CD4-positive, alpha-beta T cell (primary cell): ENCODE measurements at regions not wholly inside any gene's neighbourhood (a gene's known extent, or its start where the extent isn't known, plus 50 kb on each side); places are given as distances from the start of the nearest gene placed in this dataset.

ENCODE experiments used
- ATAC-seq: fragments of 200-7000 bp; cut with Tn5 transposase; one replicate; pipeline ENCODE4 v1.10.0; 2022; ENCODE audit warnings: mild to moderate bottlenecking; ENCODE audit not compliant: poor library complexity
- CTCF ChIA-PET: fragments of 350-600 bp; sonication (Branson Sonifier 250); formaldehyde crosslinking; loops from one replicate; lab custom pipeline; 2021; ENCODE audit warnings: antibody characterized with exemption, inconsistent platforms; lab: Charles Lee
- POLR2A ChIA-PET: fragments of 350-600 bp; sonication (Branson Sonifier 250); formaldehyde crosslinking; loops from one replicate; lab custom pipeline; 2021; ENCODE audit warnings: antibody characterized with exemption, inconsistent platforms; lab: Charles Lee
- DNase-seq, 14 experiments: peaks; one replicate each; pipeline ENCODE4 v3.0.0-alpha.2; 2013 to 2020; ENCODE audit warnings: mixed read lengths in 2 of 14
- H3K27ac ChIP-seq, 2 donors: one replicate each; pipeline versions ENCODE4 v1.5.1 to v1.7.0; 2013; ENCODE audit warnings: low read length in 2 of 2, low read depth in 1 of 2, mild to moderate bottlenecking in 1 of 2
- H3K27me3 ChIP-seq, 2 experiments: 1 replicate in 1 of 2; 2 replicates in 1 of 2; pipeline versions ENCODE4 v1.6.1 to v1.7.0; 2013; ENCODE audit warnings: low read length in 2 of 2, control low read depth in 1 of 2, mild to moderate bottlenecking in 1 of 2, moderate library complexity in 1 of 2; ENCODE audit not compliant: insufficient read depth in 2 of 2, control insufficient read depth in 1 of 2
- H3K36me3 ChIP-seq: one replicate; pipeline ENCODE4 v1.6.1; 2013; ENCODE audit warnings: low read length, control low read depth; ENCODE audit not compliant: insufficient read depth
- H3K4me1 ChIP-seq: one replicate; pipeline ENCODE4 v1.6.1; 2013; ENCODE audit warnings: low read length, control low read depth; ENCODE audit not compliant: insufficient read depth
- H3K4me3 ChIP-seq: one replicate; pipeline ENCODE4 v1.5.1; 2013; ENCODE audit warnings: mild to moderate bottlenecking, low read length, moderate library complexity
- H3K9me3 ChIP-seq, 2 experiments: 1 replicate in 1 of 2; 2 replicates in 1 of 2; pipeline versions ENCODE4 v1.6.1 to v1.7.0; 2013; ENCODE audit warnings: low read length in 2 of 2, mild to moderate bottlenecking in 2 of 2, control low read depth in 1 of 2, moderate library complexity in 1 of 2; ENCODE audit not compliant: control insufficient read depth in 1 of 2, insufficient read depth in 1 of 2
- H3K27ac Mint-ChIP-seq: one replicate; pipeline ENCODE4 v1.8.0; 2020; ENCODE audit warnings: mixed read lengths
- H3K27me3 Mint-ChIP-seq: one replicate; pipeline ENCODE4 v1.8.0; 2021; ENCODE audit warnings: mixed read lengths
- H3K36me3 Mint-ChIP-seq: one replicate; pipeline ENCODE4 v1.8.0; 2021; ENCODE audit warnings: low read depth, mixed read lengths
- H3K4me1 Mint-ChIP-seq: one replicate; pipeline ENCODE4 v1.8.0; 2021; ENCODE audit warnings: low read depth, mixed read lengths
- H3K4me3 Mint-ChIP-seq: one replicate; pipeline ENCODE4 v1.8.0; 2020; ENCODE audit warnings: mild to moderate bottlenecking, mixed read lengths
- H3K9me3 Mint-ChIP-seq: one replicate; pipeline ENCODE4 v1.8.0; 2020; ENCODE audit warnings: mixed read lengths
- intact Hi-C, 2 experiments: fragments of 100-400 bp; cut with DNase I in 1 of 2; cut with micrococcal nuclease in 1 of 2; formaldehyde crosslinking; loops; one replicate each; pipeline versions ENCODE4 v1.15.1 to v1.9.0; 2023 to 2025; cut with DNase I, micrococcal nuclease
- TF ChIP-seq, protein P1 (sequence below): fragments of 200-600 bp; IDR thresholded peaks from one replicate; pipeline ENCODE4 v1.8.0; 2022; ENCODE audit warnings: antibody characterized with exemption, mild to moderate bottlenecking

GRCh38 chr12:94793191-94793595 is 142.8 kb upstream of the TMCC3 start:
- CTCF ChIA-PET, result no interaction called here
- intact Hi-C loops, result no loop called here
- TF ChIP-seq, protein P1, sequence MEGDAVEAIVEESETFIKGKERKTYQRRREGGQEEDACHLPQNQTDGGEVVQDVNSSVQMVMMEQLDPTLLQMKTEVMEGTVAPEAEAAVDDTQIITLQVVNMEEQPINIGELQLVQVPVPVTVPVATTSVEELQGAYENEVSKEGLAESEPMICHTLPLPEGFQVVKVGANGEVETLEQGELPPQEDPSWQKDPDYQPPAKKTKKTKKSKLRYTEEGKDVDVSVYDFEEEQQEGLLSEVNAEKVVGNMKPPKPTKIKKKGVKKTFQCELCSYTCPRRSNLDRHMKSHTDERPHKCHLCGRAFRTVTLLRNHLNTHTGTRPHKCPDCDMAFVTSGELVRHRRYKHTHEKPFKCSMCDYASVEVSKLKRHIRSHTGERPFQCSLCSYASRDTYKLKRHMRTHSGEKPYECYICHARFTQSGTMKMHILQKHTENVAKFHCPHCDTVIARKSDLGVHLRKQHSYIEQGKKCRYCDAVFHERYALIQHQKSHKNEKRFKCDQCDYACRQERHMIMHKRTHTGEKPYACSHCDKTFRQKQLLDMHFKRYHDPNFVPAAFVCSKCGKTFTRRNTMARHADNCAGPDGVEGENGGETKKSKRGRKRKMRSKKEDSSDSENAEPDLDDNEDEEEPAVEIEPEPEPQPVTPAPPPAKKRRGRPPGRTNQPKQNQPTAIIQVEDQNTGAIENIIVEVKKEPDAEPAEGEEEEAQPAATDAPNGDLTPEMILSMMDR, result no peak
- DNase-seq, result no peak
- H3K4me3 Mint-ChIP-seq, result no peak overlapping the region
- H3K36me3 ChIP-seq, result no peaks in the 10 kb centered on the region
- H3K27me3 Mint-ChIP-seq, result no peaks in the 10 kb centered on the region
- no peaks in the 10 kb centered on the region for H3K36me3 Mint-ChIP-seq
- no peaks in the 10 kb centered on the region for H3K27me3 ChIP-seq
- no peak for ATAC-seq
- H3K9me3 ChIP-seq, result no peaks in the 10 kb centered on the region
- no peak overlapping the region for H3K4me3 ChIP-seq
- H3K9me3 Mint-ChIP-seq, result no peaks in the 10 kb centered on the region
- H3K27ac Mint-ChIP-seq, result no peak overlapping the region
- H3K27ac ChIP-seq, result no peak overlapping the region
- H3K4me1 Mint-ChIP-seq, result peaks cover 11% of the 10 kb centered on the region
- POLR2A ChIA-PET, result no interaction called here
- H3K4me1 ChIP-seq, result no peaks in the 10 kb centered on the region

- no peak for ATAC-seq
- Mint-ChIP-seq H3K27me3 (no peaks in the 10 kb centered on the region), H3K27ac (no peak overlapping the region), H3K4me1 (peaks cover 11% of the 10 kb centered on the region), H3K4me3 (no peak overlapping the region), H3K36me3 (no peaks in the 10 kb centered on the region), H3K9me3 (no peaks in the 10 kb centered on the region)
- Histone ChIP-seq H3K27me3 (no peaks in the 10 kb centered on the region), H3K4me3 (no peak overlapping the region), H3K9me3 (no peaks in the 10 kb centered on the region), H3K4me1 (no peaks in the 10 kb centered on the region), H3K36me3 (no peaks in the 10 kb centered on the region), H3K27ac (no peak overlapping the region)
- TF ChIP-seq, protein P1, result no peak
- POLR2A ChIA-PET, result no interaction called here
- intact Hi-C loops, result no loop called here
- peak in 1 of 14 experiments; percentile 8 for DNase-seq
- CTCF ChIA-PET, result no interaction called here
These were observed 142.3 kb upstream of the TMCC3 start for GRCh38 chr12:94792693-94793092.

- ChIA-PET CTCF (no interaction called here), POLR2A (no interaction called here)
- H3K9me3 Mint-ChIP-seq, result no peaks in the 10 kb centered on the region
- Histone ChIP-seq H3K27me3 (no peaks in the 10 kb centered on the region), H3K4me3 (no peak overlapping the region), H3K36me3 (no peaks in the 10 kb centered on the region), H3K9me3 (no peaks in the 10 kb centered on the region), H3K27ac (no peak overlapping the region), H3K4me1 (no peaks in the 10 kb centered on the region)
- intact Hi-C loops, result no loop called here
- no peak overlapping the region for H3K27ac Mint-ChIP-seq
- no peak for ATAC-seq
- no peak for DNase-seq
- H3K4me1 Mint-ChIP-seq, result peaks cover 11% of the 10 kb centered on the region
- TF ChIP-seq, protein P1, result no peak
- no peaks in the 10 kb centered on the region for H3K27me3 Mint-ChIP-seq
- no peak overlapping the region for H3K4me3 Mint-ChIP-seq
- no peaks in the 10 kb centered on the region for H3K36me3 Mint-ChIP-seq
These were observed 141.6 kb upstream of the TMCC3 start for GRCh38 chr12:94791933-94792332.
